ENCODE measurements at regions not wholly inside any gene's neighbourhood (a gene's known extent, or its start where the extent isn't known, plus 50 kb on each side); places are given as distances from the start of the nearest gene placed in this dataset.

GRCh38 chr7:40937879-40938278 is 765.0 kb downstream of the INHBA start:
- no peak overlapping the region for H3K4me3 ChIP-seq

GRCh38 chr7:40935435-40935834 is 767.5 kb downstream of the INHBA start:
- no peaks in the 10 kb centered on the region for H3K36me3 ChIP-seq
- DNase-seq (ENCODE audit: extremely low spot score), result no peak
- no peak for TF ChIP-seq CTCF (IDR thresholded peaks at IDR 0.05)
- no peaks in the 10 kb centered on the region for H3K27me3 ChIP-seq
- no peak overlapping the region for H3K4me3 ChIP-seq
- H3K9me3 ChIP-seq, result no peaks in the 10 kb centered on the region
- WGBS, result 93% methylated on average over 2 of the region's 2 CpGs
- H3K27ac ChIP-seq (replicated peaks in 1 of 4), result no peak overlapping the region
- H3K4me1 ChIP-seq, result no peaks in the 10 kb centered on the region
- intact Hi-C loops (cut with DNase I), result no loop called here

More at GRCh38 chr7:40937879-40938278, 765.0 kb downstream of the INHBA start:
- Histone ChIP-seq H3K9me3 (peaks cover 0 to 4% (median 0%) of the 10 kb centered on the region in 4 donors), H3K36me3 (no peaks in the 10 kb centered on the region), H3K4me1 (no peaks in the 10 kb centered on the region), H3K27me3 (no peaks in the 10 kb centered on the region), H3K27ac (replicated peaks in 1 of 4) (no peak overlapping the region)
- 69% methylated on average over 2 of the region's 2 CpGs for WGBS
- DNase-seq (ENCODE audit: extremely low spot score), result no peak
- no peak for TF ChIP-seq POLR2AphosphoS5 (IDR thresholded peaks at IDR 0.05)
- TF ChIP-seq EP300 (IDR thresholded peaks at IDR 0.05), result no peak
- TF ChIP-seq POLR2A (IDR thresholded peaks at IDR 0.05; ENCODE audit: low read depth), result no peak
- intact Hi-C loops (cut with DNase I), result no loop called here

GRCh38 chr7:40923626-40924025 is 779.3 kb downstream of the INHBA start:
- DNase-seq (ENCODE audit: extremely low spot score), result no peak
- 78% methylated on average over 1 of the region's 1 CpG for WGBS
- H3K9me3 ChIP-seq, result no peaks in the 10 kb centered on the region
- no peak overlapping the region for H3K4me3 ChIP-seq
- H3K36me3 ChIP-seq, result no peaks in the 10 kb centered on the region
- TF ChIP-seq CTCF (IDR thresholded peaks at IDR 0.05), result no peak
- no peak for TF ChIP-seq EP300 (IDR thresholded peaks at IDR 0.05)
- no peak for TF ChIP-seq POLR2AphosphoS5 (IDR thresholded peaks at IDR 0.05)
- TF ChIP-seq POLR2A (IDR thresholded peaks at IDR 0.05; ENCODE audit: low read depth), result no peak
- no peaks in the 10 kb centered on the region for H3K27me3 ChIP-seq
- intact Hi-C loops (cut with DNase I), result no loop called here
- H3K27ac ChIP-seq (replicated peaks in 1 of 4), result no peak overlapping the region
- peaks cover 0 to 12% (median 9%) of the 10 kb centered on the region in 4 donors for H3K4me1 ChIP-seq

- H3K4me1 ChIP-seq, result peaks cover 0 to 20% (median 13%) of the 10 kb centered on the region in 4 donors
- H3K27me3 ChIP-seq, result no peaks in the 10 kb centered on the region
- no peak overlapping the region for H3K4me3 ChIP-seq
- no peaks in the 10 kb centered on the region for H3K36me3 ChIP-seq
- 40% methylated on average over 1 of the region's 1 CpG for WGBS
- H3K9me3 ChIP-seq, result no peaks in the 10 kb centered on the region
- no peak overlapping the region for H3K27ac ChIP-seq (replicated peaks in 1 of 4)
- intact Hi-C loops (cut with DNase I), result no loop called here
- no peak for TF ChIP-seq POLR2AphosphoS5 (IDR thresholded peaks at IDR 0.05)
- TF ChIP-seq POLR2A (IDR thresholded peaks at IDR 0.05; ENCODE audit: low read depth), result no peak
- no peak for DNase-seq (ENCODE audit: extremely low spot score)
These were observed 780.6 kb downstream of the INHBA start for GRCh38 chr7:40922316-40922670.

GRCh38 chr7:40921589-40922315 is 781.1 kb downstream of the INHBA start:
- intact Hi-C loops (cut with DNase I), result no loop called here
- WGBS, result 86% methylated on average over 7 of the region's 7 CpGs

More at GRCh38 chr7:40921589-40922315, 781.1 kb downstream of the INHBA start:
- no peak overlapping the region for H3K27ac ChIP-seq (replicated peaks in 1 of 4)
- DNase-seq (ENCODE audit: extremely low spot score), result no peak
- no peak overlapping the region for H3K4me3 ChIP-seq
- peaks cover 0 to 20% (median 13%) of the 10 kb centered on the region in 4 donors for H3K4me1 ChIP-seq
- no peaks in the 10 kb centered on the region for H3K36me3 ChIP-seq
- no peaks in the 10 kb centered on the region for H3K27me3 ChIP-seq
- TF ChIP-seq CTCF (IDR thresholded peaks at IDR 0.05) (no peak), EP300 (IDR thresholded peaks at IDR 0.05) (no peak), POLR2AphosphoS5 (IDR thresholded peaks at IDR 0.05) (no peak), POLR2A (IDR thresholded peaks at IDR 0.05; ENCODE audit: low read depth) (no peak)
- no peaks in the 10 kb centered on the region for H3K9me3 ChIP-seq
